OCI-LY7 (cell line): ENCODE measurements at regions not wholly inside any gene's neighbourhood (a gene's known extent, or its start where the extent isn't known, plus 50 kb on each side); places are given as distances from the start of the nearest gene placed in this dataset.
"Not testable (repeated sequence)": the region's sequence is repeated elsewhere in the genome, so short reads cannot be mapped to it uniquely, and the experiment has no call there.

Source experiments
- EZH2phosphoT487 ChIP-seq: fragments of 200-600 bp; sonication (generic); IDR thresholded peaks from 2 replicates; pipeline ENCODE4 v1.6.1; 2018; ENCODE audit warnings: low read depth, borderline replicate concordance, mild to moderate bottlenecking, mixed run types, antibody characterized with exemption, low read length, moderate library complexity, mixed read lengths
- TF ChIP-seq, protein P1 (sequence below): fragments of 200-600 bp; sonication (generic); conservative IDR thresholded peaks from 2 replicates; pipeline ENCODE4 v1.5.1; 2014; ENCODE audit warnings: mild to moderate bottlenecking, antibody characterized with exemption, low read length, moderate library complexity, mixed read lengths

DNA sequence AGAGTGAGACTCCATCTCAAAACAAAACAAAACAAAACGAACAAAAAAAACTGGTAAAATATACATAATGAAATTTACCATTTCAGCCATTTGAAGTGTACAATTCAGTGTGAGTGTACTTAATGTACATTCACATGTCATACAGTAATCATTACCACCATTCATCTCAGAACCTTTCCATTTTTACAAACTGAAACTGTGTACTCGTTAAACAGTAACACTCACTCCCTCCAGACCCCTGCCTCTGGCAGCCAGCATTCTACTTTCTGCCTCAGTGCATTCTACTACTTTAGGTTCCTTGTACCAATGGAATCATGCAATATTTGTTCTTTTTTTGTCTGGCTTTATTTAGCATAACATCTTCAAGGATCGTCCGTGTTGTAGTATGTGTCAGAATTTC lies 87.5 kb upstream of the CRYM start:
- TF ChIP-seq, protein P1, sequence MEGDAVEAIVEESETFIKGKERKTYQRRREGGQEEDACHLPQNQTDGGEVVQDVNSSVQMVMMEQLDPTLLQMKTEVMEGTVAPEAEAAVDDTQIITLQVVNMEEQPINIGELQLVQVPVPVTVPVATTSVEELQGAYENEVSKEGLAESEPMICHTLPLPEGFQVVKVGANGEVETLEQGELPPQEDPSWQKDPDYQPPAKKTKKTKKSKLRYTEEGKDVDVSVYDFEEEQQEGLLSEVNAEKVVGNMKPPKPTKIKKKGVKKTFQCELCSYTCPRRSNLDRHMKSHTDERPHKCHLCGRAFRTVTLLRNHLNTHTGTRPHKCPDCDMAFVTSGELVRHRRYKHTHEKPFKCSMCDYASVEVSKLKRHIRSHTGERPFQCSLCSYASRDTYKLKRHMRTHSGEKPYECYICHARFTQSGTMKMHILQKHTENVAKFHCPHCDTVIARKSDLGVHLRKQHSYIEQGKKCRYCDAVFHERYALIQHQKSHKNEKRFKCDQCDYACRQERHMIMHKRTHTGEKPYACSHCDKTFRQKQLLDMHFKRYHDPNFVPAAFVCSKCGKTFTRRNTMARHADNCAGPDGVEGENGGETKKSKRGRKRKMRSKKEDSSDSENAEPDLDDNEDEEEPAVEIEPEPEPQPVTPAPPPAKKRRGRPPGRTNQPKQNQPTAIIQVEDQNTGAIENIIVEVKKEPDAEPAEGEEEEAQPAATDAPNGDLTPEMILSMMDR, result not testable (repeated sequence)
- not testable (repeated sequence) for TF ChIP-seq EZH2phosphoT487
